ENCODE measurements at regions not wholly inside any gene's neighbourhood (a gene's known extent, or its start where the extent isn't known, plus 50 kb on each side); places are given as distances from the start of the nearest gene placed in this dataset.
A peak's percentile ranks its signal among the peaks of the same experiment; 100 is the strongest.

DNA sequence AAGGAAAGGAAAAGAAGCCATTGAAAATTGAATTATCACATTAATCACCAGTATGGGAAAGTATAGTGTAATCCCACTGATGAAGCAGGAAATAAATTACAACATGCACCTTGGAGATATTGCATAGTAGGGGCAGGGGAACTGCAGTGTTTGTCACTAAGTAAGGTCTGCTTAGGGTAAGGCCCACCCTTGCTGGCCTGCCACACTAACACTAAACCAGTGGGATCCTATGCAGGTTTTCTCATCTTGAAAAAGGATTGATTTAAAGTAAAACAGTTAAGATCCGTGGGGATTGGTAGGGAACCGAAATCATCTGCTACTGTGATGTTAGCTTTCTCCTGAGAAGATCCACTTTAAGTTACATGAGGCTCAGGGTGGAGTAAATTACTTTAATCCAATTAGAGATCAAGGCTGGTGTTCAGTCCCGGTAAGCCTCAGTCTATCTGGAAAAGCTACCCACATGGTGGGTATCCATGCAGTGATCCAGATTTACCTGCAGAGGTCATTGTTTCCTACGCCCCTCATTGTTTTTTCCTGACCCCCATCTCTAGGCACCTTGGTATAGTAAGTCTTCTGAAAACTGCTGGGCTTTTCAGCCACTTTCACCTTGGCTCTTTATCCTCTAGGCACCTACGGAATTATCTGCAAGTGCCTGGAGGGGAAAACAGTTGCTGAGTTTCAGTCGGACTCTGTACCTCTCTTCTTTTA lies 1014.9 kb upstream of the ATXN8OS start:
- no peak overlapping the region for H3K27ac Mint-ChIP-seq
- DNase-seq (ENCODE audit: low spot score), result peak; percentile 12

DNA sequence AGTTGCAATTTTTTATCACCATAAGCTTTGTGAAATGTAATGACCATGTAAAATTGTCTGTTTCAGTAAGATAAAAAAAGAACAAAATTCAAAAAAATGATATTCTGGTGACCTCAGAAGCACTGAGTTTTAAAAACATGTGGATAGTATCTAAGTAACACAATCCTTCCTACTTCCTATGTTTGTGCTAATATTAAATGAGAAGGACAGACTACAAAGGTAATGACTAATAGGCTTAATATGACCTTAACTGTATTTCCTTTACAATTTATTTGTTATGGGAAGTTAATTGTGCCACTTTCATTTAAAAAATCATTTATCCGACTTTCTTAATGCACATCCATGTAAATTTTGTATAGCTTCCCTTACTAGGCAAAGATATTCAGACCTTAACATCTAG lies 1030.4 kb upstream of the ATXN8OS start:
- Mint-ChIP-seq H3K36me3 (no peaks in the 10 kb centered on the region), H3K27me3 (ENCODE audit: insufficient read depth, low read depth) (peaks cover 3% of the 10 kb centered on the region), H3K9me3 (peaks cover 2% of the 10 kb centered on the region), H3K4me3 (no peak overlapping the region), H3K27ac (no peak overlapping the region), H3K4me1 (no peaks in the 10 kb centered on the region)
- H3K4me1 ChIP-seq, result no peaks in the 10 kb centered on the region
- H2AFZ ChIP-seq (replicated peaks), result no peak overlapping the region
- H4K20me1 ChIP-seq (ENCODE audit: low read depth), result no peaks in the 10 kb centered on the region
- no peak for DNase-seq (ENCODE audit: low spot score)
- no peaks in the 10 kb centered on the region for H3K9me3 ChIP-seq (ENCODE audit: low read depth)
- TF ChIP-seq EZH2phosphoT487 (IDR thresholded peaks at IDR 0.05), result no peak
- TF ChIP-seq, protein P1, sequence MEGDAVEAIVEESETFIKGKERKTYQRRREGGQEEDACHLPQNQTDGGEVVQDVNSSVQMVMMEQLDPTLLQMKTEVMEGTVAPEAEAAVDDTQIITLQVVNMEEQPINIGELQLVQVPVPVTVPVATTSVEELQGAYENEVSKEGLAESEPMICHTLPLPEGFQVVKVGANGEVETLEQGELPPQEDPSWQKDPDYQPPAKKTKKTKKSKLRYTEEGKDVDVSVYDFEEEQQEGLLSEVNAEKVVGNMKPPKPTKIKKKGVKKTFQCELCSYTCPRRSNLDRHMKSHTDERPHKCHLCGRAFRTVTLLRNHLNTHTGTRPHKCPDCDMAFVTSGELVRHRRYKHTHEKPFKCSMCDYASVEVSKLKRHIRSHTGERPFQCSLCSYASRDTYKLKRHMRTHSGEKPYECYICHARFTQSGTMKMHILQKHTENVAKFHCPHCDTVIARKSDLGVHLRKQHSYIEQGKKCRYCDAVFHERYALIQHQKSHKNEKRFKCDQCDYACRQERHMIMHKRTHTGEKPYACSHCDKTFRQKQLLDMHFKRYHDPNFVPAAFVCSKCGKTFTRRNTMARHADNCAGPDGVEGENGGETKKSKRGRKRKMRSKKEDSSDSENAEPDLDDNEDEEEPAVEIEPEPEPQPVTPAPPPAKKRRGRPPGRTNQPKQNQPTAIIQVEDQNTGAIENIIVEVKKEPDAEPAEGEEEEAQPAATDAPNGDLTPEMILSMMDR (IDR thresholded peaks at IDR 0.05), result no peak
- no peak for TF ChIP-seq EZH2 (IDR thresholded peaks at IDR 0.05)
- H3K36me3 ChIP-seq, result no peaks in the 10 kb centered on the region
- no peaks in the 10 kb centered on the region for H3K79me2 ChIP-seq (ENCODE audit: low read depth)
- H3K9ac ChIP-seq, result no peak overlapping the region
- no peak overlapping the region for H3K27ac ChIP-seq
- no peak overlapping the region for H3K4me3 ChIP-seq
- no peak overlapping the region for H3K4me2 ChIP-seq
- H3F3A ChIP-seq (ENCODE audit: low read depth), result no peaks in the 10 kb centered on the region
- no peaks in the 10 kb centered on the region for H3K27me3 ChIP-seq

More for the DNA sequence above, 1014.9 kb upstream of the ATXN8OS start:
- TF ChIP-seq, protein P1 (IDR thresholded peaks at IDR 0.05), result peak; percentile 36
- no peak for TF ChIP-seq EZH2phosphoT487 (IDR thresholded peaks at IDR 0.05)
- Histone ChIP-seq H4K20me1 (ENCODE audit: low read depth) (no peaks in the 10 kb centered on the region), H3K36me3 (no peaks in the 10 kb centered on the region), H3K9me3 (ENCODE audit: low read depth) (no peaks in the 10 kb centered on the region), H3K27ac (no peak overlapping the region), H3F3A (ENCODE audit: low read depth) (no peaks in the 10 kb centered on the region), H3K4me1 (no peaks in the 10 kb centered on the region), H2AFZ (replicated peaks) (no peak overlapping the region), H3K9ac (no peak overlapping the region), H3K79me2 (ENCODE audit: low read depth) (no peaks in the 10 kb centered on the region), H3K4me2 (no peak overlapping the region), H3K4me3 (no peak overlapping the region), H3K27me3 (no peaks in the 10 kb centered on the region)
- H3K9me3 Mint-ChIP-seq, result no peaks in the 10 kb centered on the region
- no peaks in the 10 kb centered on the region for H3K36me3 Mint-ChIP-seq
- H3K4me1 Mint-ChIP-seq, result peaks cover 9% of the 10 kb centered on the region
- peaks cover 4% of the 10 kb centered on the region for H3K27me3 Mint-ChIP-seq (ENCODE audit: insufficient read depth, low read depth)
- no peak overlapping the region for H3K4me3 Mint-ChIP-seq

DNA sequence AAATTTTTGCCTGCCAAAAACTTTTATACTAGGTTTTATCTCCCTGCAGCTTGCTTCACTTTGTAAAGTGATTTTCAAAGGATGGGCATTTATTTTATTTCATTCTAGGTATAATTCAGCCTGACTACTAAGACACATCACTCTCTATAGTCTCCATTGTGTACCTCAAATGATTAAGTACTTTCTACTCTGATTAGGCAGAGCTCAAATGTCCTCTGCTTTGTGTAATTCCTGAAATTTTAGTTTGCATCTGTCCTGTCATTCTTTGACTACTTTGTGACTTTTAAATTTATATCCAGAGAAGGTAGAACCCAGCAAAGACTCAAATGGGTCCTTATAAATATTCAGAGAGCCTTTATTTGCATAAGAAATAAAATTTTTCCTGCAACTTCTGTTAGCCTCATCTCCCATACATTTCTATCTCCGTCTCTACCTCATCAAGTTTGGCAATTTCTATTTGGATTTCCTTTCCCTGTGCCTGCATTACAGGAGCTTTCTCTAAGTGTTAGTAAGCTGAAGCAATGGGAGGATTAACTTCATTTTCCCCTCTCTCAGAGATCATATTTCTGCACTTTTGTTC lies 1038.0 kb upstream of the ATXN8OS start:
- Histone ChIP-seq H3F3A (ENCODE audit: low read depth) (no peaks in the 10 kb centered on the region), H4K20me1 (ENCODE audit: low read depth) (no peaks in the 10 kb centered on the region), H3K4me2 (no peak overlapping the region), H3K4me1 (no peaks in the 10 kb centered on the region), H3K79me2 (ENCODE audit: low read depth) (no peaks in the 10 kb centered on the region), H3K9me3 (ENCODE audit: low read depth) (no peaks in the 10 kb centered on the region), H3K4me3 (no peak overlapping the region), H2AFZ (replicated peaks) (no peak overlapping the region), H3K27me3 (no peaks in the 10 kb centered on the region), H3K36me3 (no peaks in the 10 kb centered on the region), H3K9ac (no peak overlapping the region), H3K27ac (no peak overlapping the region)
- peaks cover 2% of the 10 kb centered on the region for H3K9me3 Mint-ChIP-seq
- no peak for TF ChIP-seq EZH2 (IDR thresholded peaks at IDR 0.05)
- no peak for TF ChIP-seq EZH2phosphoT487 (IDR thresholded peaks at IDR 0.05)
- TF ChIP-seq, protein P1 (IDR thresholded peaks at IDR 0.05), result no peak
- H3K4me1 Mint-ChIP-seq, result no peaks in the 10 kb centered on the region
- no peak overlapping the region for H3K4me3 Mint-ChIP-seq
- H3K27me3 Mint-ChIP-seq (ENCODE audit: insufficient read depth, low read depth), result peaks cover 3% of the 10 kb centered on the region
- no peak for DNase-seq (ENCODE audit: low spot score)
- no peaks in the 10 kb centered on the region for H3K36me3 Mint-ChIP-seq
- no peak overlapping the region for H3K27ac Mint-ChIP-seq

Measured in neural progenitor cell (in vitro differentiated cells).